GM23338 (cell line): ENCODE measurements at regions not wholly inside any gene's neighbourhood (a gene's known extent, or its start where the extent isn't known, plus 50 kb on each side); places are given as distances from the start of the nearest gene placed in this dataset.

Source experiments
- ATAC-seq: fragments of 200-7000 bp; cut with Tn5 transposase; 3 replicates; pipeline ENCODE4 v1.9.1; 2020
- DNase-seq: peaks from one replicate; pipeline ENCODE4 v3.0.0-alpha.2; 2015; ENCODE audit warnings: low spot score
- H2AFZ ChIP-seq: fragments of 200-600 bp; sonication (generic); 2 replicates; pipeline ENCODE4 v1.8.0; 2016; ENCODE audit warnings: antibody characterized with exemption, mild to moderate bottlenecking, moderate library complexity
- H3F3A ChIP-seq: fragments of 200-600 bp; sonication (generic); replicated peaks from 2 replicates; pipeline ENCODE4 v1.8.0; 2017; ENCODE audit warnings: antibody characterized with exemption, mixed run types, low read depth
- H3K27ac ChIP-seq: fragments of 200-600 bp; sonication (generic); 2 replicates; pipeline ENCODE4 v1.6.1; 2016; ENCODE audit warnings: low read depth
- H3K27me3 ChIP-seq: fragments of 200-600 bp; sonication (generic); 2 replicates; pipeline ENCODE4 v1.8.0; 2016; ENCODE audit warnings: mild to moderate bottlenecking, mixed run types, moderate library complexity; ENCODE audit not compliant: insufficient read depth
- H3K36me3 ChIP-seq: fragments of 200-600 bp; sonication (generic); 2 replicates; pipeline ENCODE4 v1.8.0; 2016; ENCODE audit warnings: mild to moderate bottlenecking; ENCODE audit not compliant: insufficient read depth
- H3K4me1 ChIP-seq: fragments of 200-600 bp; sonication (generic); 2 replicates; pipeline ENCODE4 v1.8.0; 2016; ENCODE audit warnings: mild to moderate bottlenecking, moderate library complexity; ENCODE audit not compliant: insufficient read depth
- H3K4me2 ChIP-seq: fragments of 200-600 bp; sonication (generic); 2 replicates; pipeline ENCODE4 v1.7.1; 2017; ENCODE audit warnings: mixed run types
- H3K4me3 ChIP-seq: fragments of 200-600 bp; sonication (generic); 2 replicates; pipeline ENCODE4 v1.6.1; 2016; ENCODE audit warnings: mixed run types
- H3K79me2 ChIP-seq: fragments of 200-600 bp; sonication (generic); replicated peaks from 2 replicates; pipeline ENCODE4 v1.8.0; 2017; ENCODE audit warnings: mild to moderate bottlenecking; ENCODE audit not compliant: insufficient read depth
- H3K9me2 ChIP-seq: fragments of 200-600 bp; sonication (generic); 2 replicates; pipeline ENCODE4 v1.8.0; 2017; ENCODE audit not compliant: insufficient read depth
- H4K20me1 ChIP-seq: fragments of 200-600 bp; sonication (generic); replicated peaks from 2 replicates; pipeline ENCODE4 v1.8.0; 2017; ENCODE audit warnings: mild to moderate bottlenecking; ENCODE audit not compliant: insufficient read depth
- H3K27ac Mint-ChIP-seq: 2 replicates; pipeline ENCODE4 v1.8.0; 2020; ENCODE audit warnings: inconsistent platforms, mild to moderate bottlenecking, moderate library complexity, mixed read lengths
- H3K27me3 Mint-ChIP-seq: 3 replicates; pipeline ENCODE4 v1.8.0; 2022; ENCODE audit warnings: low read depth, mild to moderate bottlenecking, moderate library complexity, mixed read lengths, inconsistent platforms; ENCODE audit not compliant: insufficient read depth, poor library complexity
- H3K36me3 Mint-ChIP-seq: 3 replicates; pipeline ENCODE4 v1.8.0; 2021; ENCODE audit warnings: low read depth, mild to moderate bottlenecking, inconsistent platforms, moderate library complexity, mixed read lengths
- H3K4me1 Mint-ChIP-seq: 3 replicates; pipeline ENCODE4 v1.8.0; 2020; ENCODE audit warnings: mild to moderate bottlenecking, inconsistent platforms, mixed read lengths
- H3K4me3 Mint-ChIP-seq: 3 replicates; pipeline ENCODE4 v1.8.0; 2021; ENCODE audit warnings: moderate library complexity, mild to moderate bottlenecking, inconsistent platforms, mixed read lengths
- H3K9me3 Mint-ChIP-seq: 3 replicates; pipeline ENCODE4 v1.8.0; 2020; ENCODE audit warnings: moderate library complexity, mild to moderate bottlenecking, inconsistent platforms, mixed read lengths
- POLR2AphosphoS5 ChIP-seq: IDR thresholded peaks from 2 replicates; pipeline ENCODE4 v1.6.1; 2016; ENCODE audit warnings: antibody characterized with exemption, low read depth
- ZNF331 ChIP-seq: fragments of 250-450 bp; sonication (Bioruptor Pico); IDR thresholded peaks from 2 replicates; pipeline ENCODE4 v1.5.0; 2020; ENCODE audit warnings: low read depth, mild to moderate bottlenecking, moderate library complexity
- TF ChIP-seq, protein P1 (sequence below): fragments of 250-450 bp; sonication (Bioruptor Pico); IDR thresholded peaks from 2 replicates; pipeline ENCODE4 v1.5.0; 2020; ENCODE audit warnings: mild to moderate bottlenecking, moderate library complexity
- TF ChIP-seq, protein P2 (sequence below), 2 experiments: fragments of 200-600 bp in 1 of 2; sonication (generic) in 1 of 2; conservative IDR thresholded peaks; 2 replicates each; pipeline versions ENCODE4 v1.5.1 to v1.6.1; 2016 to 2017; ENCODE audit warnings: antibody characterized with exemption in 2 of 2, low read depth in 2 of 2, mild to moderate bottlenecking in 2 of 2, moderate library complexity in 1 of 2

DNA sequence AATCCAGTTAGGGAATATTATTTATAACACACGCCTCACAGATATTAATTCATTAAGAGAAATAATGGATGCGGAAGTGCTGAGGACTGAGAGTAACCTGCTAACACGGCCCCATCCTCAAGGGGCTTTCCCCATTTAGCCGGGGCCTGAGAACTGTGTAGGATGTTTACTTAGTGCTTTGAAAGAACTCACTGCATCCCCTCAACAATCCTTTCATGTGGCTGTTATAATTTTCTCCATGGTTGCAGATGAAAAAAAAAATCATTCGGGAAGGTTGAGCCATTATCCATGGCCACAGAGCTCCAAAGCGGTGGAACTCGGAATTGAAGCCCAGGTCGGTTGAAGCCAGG is 98.2 kb downstream of the ING1 start (continued):
- TF ChIP-seq, protein P1, sequence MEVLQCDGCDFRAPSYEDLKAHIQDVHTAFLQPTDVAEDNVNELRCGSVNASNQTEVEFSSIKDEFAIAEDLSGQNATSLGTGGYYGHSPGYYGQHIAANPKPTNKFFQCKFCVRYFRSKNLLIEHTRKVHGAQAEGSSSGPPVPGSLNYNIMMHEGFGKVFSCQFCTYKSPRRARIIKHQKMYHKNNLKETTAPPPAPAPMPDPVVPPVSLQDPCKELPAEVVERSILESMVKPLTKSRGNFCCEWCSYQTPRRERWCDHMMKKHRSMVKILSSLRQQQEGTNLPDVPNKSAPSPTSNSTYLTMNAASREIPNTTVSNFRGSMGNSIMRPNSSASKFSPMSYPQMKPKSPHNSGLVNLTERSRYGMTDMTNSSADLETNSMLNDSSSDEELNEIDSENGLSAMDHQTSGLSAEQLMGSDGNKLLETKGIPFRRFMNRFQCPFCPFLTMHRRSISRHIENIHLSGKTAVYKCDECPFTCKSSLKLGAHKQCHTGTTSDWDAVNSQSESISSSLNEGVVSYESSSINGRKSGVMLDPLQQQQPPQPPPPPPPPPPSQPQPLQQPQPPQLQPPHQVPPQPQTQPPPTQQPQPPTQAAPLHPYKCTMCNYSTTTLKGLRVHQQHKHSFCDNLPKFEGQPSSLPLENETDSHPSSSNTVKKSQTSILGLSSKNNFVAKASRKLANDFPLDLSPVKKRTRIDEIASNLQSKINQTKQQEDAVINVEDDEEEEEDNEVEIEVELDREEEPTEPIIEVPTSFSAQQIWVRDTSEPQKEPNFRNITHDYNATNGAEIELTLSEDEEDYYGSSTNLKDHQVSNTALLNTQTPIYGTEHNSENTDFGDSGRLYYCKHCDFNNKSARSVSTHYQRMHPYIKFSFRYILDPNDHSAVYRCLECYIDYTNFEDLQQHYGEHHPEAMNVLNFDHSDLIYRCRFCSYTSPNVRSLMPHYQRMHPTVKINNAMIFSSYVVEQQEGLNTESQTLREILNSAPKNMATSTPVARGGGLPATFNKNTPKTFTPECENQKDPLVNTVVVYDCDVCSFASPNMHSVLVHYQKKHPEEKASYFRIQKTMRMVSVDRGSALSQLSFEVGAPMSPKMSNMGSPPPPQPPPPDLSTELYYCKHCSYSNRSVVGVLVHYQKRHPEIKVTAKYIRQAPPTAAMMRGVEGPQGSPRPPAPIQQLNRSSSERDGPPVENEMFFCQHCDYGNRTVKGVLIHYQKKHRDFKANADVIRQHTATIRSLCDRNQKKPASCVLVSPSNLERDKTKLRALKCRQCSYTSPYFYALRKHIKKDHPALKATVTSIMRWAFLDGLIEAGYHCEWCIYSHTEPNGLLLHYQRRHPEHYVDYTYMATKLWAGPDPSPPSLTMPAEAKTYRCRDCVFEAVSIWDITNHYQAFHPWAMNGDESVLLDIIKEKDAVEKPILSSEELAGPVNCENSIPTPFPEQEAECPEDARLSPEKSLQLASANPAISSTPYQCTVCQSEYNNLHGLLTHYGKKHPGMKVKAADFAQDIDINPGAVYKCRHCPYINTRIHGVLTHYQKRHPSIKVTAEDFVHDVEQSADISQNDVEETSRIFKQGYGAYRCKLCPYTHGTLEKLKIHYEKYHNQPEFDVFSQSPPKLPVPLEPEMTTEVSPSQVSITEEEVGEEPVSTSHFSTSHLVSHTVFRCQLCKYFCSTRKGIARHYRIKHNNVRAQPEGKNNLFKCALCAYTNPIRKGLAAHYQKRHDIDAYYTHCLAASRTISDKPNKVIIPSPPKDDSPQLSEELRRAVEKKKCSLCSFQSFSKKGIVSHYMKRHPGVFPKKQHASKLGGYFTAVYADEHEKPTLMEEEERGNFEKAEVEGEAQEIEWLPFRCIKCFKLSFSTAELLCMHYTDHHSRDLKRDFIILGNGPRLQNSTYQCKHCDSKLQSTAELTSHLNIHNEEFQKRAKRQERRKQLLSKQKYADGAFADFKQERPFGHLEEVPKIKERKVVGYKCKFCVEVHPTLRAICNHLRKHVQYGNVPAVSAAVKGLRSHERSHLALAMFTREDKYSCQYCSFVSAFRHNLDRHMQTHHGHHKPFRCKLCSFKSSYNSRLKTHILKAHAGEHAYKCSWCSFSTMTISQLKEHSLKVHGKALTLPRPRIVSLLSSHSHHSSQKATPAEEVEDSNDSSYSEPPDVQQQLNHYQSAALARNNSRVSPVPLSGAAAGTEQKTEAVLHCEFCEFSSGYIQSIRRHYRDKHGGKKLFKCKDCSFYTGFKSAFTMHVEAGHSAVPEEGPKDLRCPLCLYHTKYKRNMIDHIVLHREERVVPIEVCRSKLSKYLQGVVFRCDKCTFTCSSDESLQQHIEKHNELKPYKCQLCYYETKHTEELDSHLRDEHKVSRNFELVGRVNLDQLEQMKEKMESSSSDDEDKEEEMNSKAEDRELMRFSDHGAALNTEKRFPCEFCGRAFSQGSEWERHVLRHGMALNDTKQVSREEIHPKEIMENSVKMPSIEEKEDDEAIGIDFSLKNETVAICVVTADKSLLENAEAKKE (CRISPR knock-in tag): no peak

DNA sequence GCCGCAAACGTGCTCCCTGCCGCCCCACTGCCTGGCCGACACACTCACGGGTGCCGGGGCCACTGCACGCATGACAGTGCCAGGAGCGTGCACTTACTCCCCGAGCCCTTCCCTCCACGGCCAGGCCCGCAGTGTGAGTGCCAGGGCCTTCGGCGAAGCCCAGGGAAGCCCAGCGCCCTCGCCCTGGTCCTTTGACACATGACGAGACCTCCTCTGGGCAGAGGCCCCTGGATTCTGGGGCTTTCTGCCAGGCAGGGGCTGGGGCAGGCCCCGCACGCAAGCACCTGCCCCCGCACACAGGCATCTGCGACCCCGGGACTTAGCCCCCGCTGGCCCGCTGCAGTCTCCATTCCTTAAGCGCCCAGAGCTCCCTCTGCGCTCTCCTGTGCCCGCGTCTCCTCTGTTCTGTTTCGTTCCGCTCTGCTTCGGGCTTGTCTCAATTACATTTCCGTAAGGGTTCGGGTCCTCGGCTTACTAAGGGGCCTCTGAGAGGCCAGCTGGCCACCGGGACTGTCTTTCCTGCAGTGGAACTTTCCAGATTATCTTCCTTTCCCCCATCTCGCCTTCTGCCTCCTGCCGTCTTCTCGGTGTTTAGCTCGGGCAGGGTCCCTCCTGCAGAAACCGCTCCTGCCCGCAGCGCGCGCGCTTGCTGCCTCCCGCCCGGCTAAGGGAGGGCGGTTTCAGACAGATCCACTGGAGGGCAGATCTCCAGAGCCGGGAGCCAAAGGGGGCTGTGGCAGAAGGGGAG is 98.8 kb downstream of the ING1 start:
- Mint-ChIP-seq H3K36me3 (no peaks in the 10 kb centered on the region), H3K27me3 (peaks cover 13% of the 10 kb centered on the region), H3K4me1 (peaks cover 55% of the 10 kb centered on the region), H3K27ac (no peak overlapping the region), H3K4me3 (peak overlapping the region; percentile 51; the same call in 2 of the 3 replicates), H3K9me3 (no peaks in the 10 kb centered on the region; the same call in 2 of the 3 replicates)
- H3K9me2 ChIP-seq: peaks cover 5% of the 10 kb centered on the region; the same call in 1 of the 2 replicates
- no peaks in the 10 kb centered on the region for H3K79me2 ChIP-seq
- peaks cover 26% of the 10 kb centered on the region for H3K27me3 ChIP-seq
- H2AFZ ChIP-seq: peak overlapping the region; percentile 96
- ATAC-seq (peak; percentile 83), DNase-seq (peak; percentile 77)
- TF ChIP-seq POLR2AphosphoS5: no peak
- TF ChIP-seq, protein P2, sequence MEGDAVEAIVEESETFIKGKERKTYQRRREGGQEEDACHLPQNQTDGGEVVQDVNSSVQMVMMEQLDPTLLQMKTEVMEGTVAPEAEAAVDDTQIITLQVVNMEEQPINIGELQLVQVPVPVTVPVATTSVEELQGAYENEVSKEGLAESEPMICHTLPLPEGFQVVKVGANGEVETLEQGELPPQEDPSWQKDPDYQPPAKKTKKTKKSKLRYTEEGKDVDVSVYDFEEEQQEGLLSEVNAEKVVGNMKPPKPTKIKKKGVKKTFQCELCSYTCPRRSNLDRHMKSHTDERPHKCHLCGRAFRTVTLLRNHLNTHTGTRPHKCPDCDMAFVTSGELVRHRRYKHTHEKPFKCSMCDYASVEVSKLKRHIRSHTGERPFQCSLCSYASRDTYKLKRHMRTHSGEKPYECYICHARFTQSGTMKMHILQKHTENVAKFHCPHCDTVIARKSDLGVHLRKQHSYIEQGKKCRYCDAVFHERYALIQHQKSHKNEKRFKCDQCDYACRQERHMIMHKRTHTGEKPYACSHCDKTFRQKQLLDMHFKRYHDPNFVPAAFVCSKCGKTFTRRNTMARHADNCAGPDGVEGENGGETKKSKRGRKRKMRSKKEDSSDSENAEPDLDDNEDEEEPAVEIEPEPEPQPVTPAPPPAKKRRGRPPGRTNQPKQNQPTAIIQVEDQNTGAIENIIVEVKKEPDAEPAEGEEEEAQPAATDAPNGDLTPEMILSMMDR (conservative IDR thresholded peaks at IDR 0.05; ENCODE audit: low read depth in 2 of 2): peak; percentile 19 to 35; a peak in 1 of 4 replicates
- no peak for TF ChIP-seq ZNF331 (CRISPR knock-in tag)
- no peaks in the 10 kb centered on the region for H4K20me1 ChIP-seq
- peaks cover 39% of the 10 kb centered on the region for H3K4me1 ChIP-seq
- no peaks in the 10 kb centered on the region for H3K36me3 ChIP-seq
- peak overlapping the region; percentile 56 for H3K4me3 ChIP-seq
- no peak overlapping the region for H3K27ac ChIP-seq
- H3F3A ChIP-seq: 0 out of 2 replicates have a peak, but pooled peaks cover 4% of the 10 kb centered on the region
- H3K4me2 ChIP-seq: peak overlapping the region; percentile 81
